ENCODE measurements at regions not wholly inside any gene's neighbourhood (a gene's known extent, or its start where the extent isn't known, plus 50 kb on each side); places are given as distances from the start of the nearest gene placed in this dataset.
A peak's percentile ranks its signal among the peaks of the same experiment; 100 is the strongest.

GRCh38 chr20:7262803-7263202 is 495.3 kb downstream of the BMP2 start:
- no peak for DNase-seq

GRCh38 chr20:7264137-7264536 is 496.7 kb downstream of the BMP2 start:
- DNase-seq = no peak

- no peak for DNase-seq
Measured at GRCh38 chr20:7269452-7269851, 502.0 kb downstream of the BMP2 start.

GRCh38 chr20:7272512-7272911 is 505.0 kb downstream of the BMP2 start:
- DNase-seq = no peak

GRCh38 chr20:7274870-7275269 is 507.4 kb downstream of the BMP2 start:
- DNase-seq = no peak

GRCh38 chr20:7275645-7276237 is 508.3 kb downstream of the BMP2 start:
- no peak for DNase-seq

- peak; percentile 64 for DNase-seq
Measured at GRCh38 chr20:7285918-7286556, 518.6 kb downstream of the BMP2 start.

- DNase-seq = no peak
Measured at GRCh38 chr20:7291323-7291943, 523.9 kb downstream of the BMP2 start.

- DNase-seq = no peak
Measured at GRCh38 chr20:7291946-7292345, 524.5 kb downstream of the BMP2 start.

GRCh38 chr20:7294816-7295360 is 527.4 kb downstream of the BMP2 start:
- no peak for DNase-seq

- DNase-seq = no peak
Measured at GRCh38 chr20:7301807-7302206, 534.3 kb downstream of the BMP2 start.

- no peak for DNase-seq
Measured at GRCh38 chr20:7302250-7302649, 534.8 kb downstream of the BMP2 start.

GRCh38 chr20:7305976-7306375 is 538.5 kb downstream of the BMP2 start:
- DNase-seq = no peak

- no peak for DNase-seq
Measured at GRCh38 chr20:7308163-7308562, 540.7 kb downstream of the BMP2 start.

- no peak for DNase-seq
Measured at GRCh38 chr20:7313047-7313446, 545.6 kb downstream of the BMP2 start.

- no peak for DNase-seq
Measured at GRCh38 chr20:7323957-7324356, 556.5 kb downstream of the BMP2 start.

- no peak for DNase-seq
Measured at GRCh38 chr20:7327810-7328209, 560.3 kb downstream of the BMP2 start.

GRCh38 chr20:7330850-7331249 is 563.4 kb downstream of the BMP2 start:
- no peak for DNase-seq

GRCh38 chr20:7332169-7332568 is 564.7 kb downstream of the BMP2 start:
- no peak for DNase-seq

- DNase-seq = peak; percentile 42
Measured at GRCh38 chr20:7333841-7334240, 566.4 kb downstream of the BMP2 start.

GRCh38 chr20:7346026-7346425 is 578.5 kb downstream of the BMP2 start:
- no peak for DNase-seq

- no peak for DNase-seq
Measured at GRCh38 chr20:7346562-7346961, 579.1 kb downstream of the BMP2 start.

GRCh38 chr20:7347409-7347808 is 579.9 kb downstream of the BMP2 start:
- no peak for DNase-seq

- DNase-seq = no peak
Measured at GRCh38 chr20:7348253-7348652, 580.8 kb downstream of the BMP2 start.

Measured in inflammatory macrophage treated with lipopolysaccharide for 4 hours (primary cell).